ENCODE measurements at regions not wholly inside any gene's neighbourhood (a gene's known extent, or its start where the extent isn't known, plus 50 kb on each side); places are given as distances from the start of the nearest gene placed in this dataset.

GRCh38 chr3:117750674-117751269, 1041.2 kb downstream of the TUSC7 start (continued):
- TF ChIP-seq, protein P1, sequence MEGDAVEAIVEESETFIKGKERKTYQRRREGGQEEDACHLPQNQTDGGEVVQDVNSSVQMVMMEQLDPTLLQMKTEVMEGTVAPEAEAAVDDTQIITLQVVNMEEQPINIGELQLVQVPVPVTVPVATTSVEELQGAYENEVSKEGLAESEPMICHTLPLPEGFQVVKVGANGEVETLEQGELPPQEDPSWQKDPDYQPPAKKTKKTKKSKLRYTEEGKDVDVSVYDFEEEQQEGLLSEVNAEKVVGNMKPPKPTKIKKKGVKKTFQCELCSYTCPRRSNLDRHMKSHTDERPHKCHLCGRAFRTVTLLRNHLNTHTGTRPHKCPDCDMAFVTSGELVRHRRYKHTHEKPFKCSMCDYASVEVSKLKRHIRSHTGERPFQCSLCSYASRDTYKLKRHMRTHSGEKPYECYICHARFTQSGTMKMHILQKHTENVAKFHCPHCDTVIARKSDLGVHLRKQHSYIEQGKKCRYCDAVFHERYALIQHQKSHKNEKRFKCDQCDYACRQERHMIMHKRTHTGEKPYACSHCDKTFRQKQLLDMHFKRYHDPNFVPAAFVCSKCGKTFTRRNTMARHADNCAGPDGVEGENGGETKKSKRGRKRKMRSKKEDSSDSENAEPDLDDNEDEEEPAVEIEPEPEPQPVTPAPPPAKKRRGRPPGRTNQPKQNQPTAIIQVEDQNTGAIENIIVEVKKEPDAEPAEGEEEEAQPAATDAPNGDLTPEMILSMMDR (IDR thresholded peaks at IDR 0.05; ENCODE audit: control extremely low read depth in 1 of 3, insufficient read depth in 1 of 3, low read depth in 1 of 3, low read length in 3 of 3): no peak
- TF ChIP-seq TCF12 (IDR thresholded peaks at IDR 0.05; ENCODE audit: low read depth, low read length) (no peak), POU5F1 (IDR thresholded peaks at IDR 0.05; ENCODE audit: low read depth, low read length) (no peak), SRF (IDR thresholded peaks at IDR 0.05; ENCODE audit: low read depth, low read length) (no peak), ASH2L (IDR thresholded peaks at IDR 0.05; ENCODE audit: low read length) (no peak), RXRA (IDR thresholded peaks at IDR 0.05; ENCODE audit: insufficient read depth, low read depth, low read length) (no peak), GABPA (IDR thresholded peaks at IDR 0.05; ENCODE audit: borderline replicate concordance, insufficient read depth, low read length) (no peak), SP4 (IDR thresholded peaks at IDR 0.05; ENCODE audit: low read length) (no peak)
